ENCODE measurements at regions not wholly inside any gene's neighbourhood (a gene's known extent, or its start where the extent isn't known, plus 50 kb on each side); places are given as distances from the start of the nearest gene placed in this dataset.
A peak's percentile ranks its signal among the peaks of the same experiment; 100 is the strongest.

- TF ChIP-seq CTCF (conservative IDR thresholded peaks at IDR 0.05; ENCODE audit: low read length), result no peak
- no peak overlapping the region for H3K4me3 ChIP-seq (ENCODE audit: low read length)
- peak; percentile 15 for DNase-seq (ENCODE audit: low read depth)
Measured at GRCh38 chr20:12152996-12153395, 235.3 kb downstream of the BTBD3 start.

- no peak for TF ChIP-seq CTCF (conservative IDR thresholded peaks at IDR 0.05; ENCODE audit: low read length)
- DNase-seq (ENCODE audit: low read depth), result peak; percentile 42
- no peak overlapping the region for H3K4me3 ChIP-seq (ENCODE audit: low read length)
Measured at GRCh38 chr20:12153628-12154027, 235.9 kb downstream of the BTBD3 start.

- no peak for TF ChIP-seq CTCF (conservative IDR thresholded peaks at IDR 0.05; ENCODE audit: low read length)
Measured at GRCh38 chr20:12156252-12156651, 238.6 kb downstream of the BTBD3 start.

GRCh38 chr20:12159261-12159660 lies 241.6 kb downstream of the BTBD3 start:
- no peak overlapping the region for H3K4me3 ChIP-seq (ENCODE audit: low read length)
- TF ChIP-seq CTCF (conservative IDR thresholded peaks at IDR 0.05; ENCODE audit: low read length), result no peak
- DNase-seq (ENCODE audit: low read depth), result no peak

More at GRCh38 chr20:12156252-12156651, 238.6 kb downstream of the BTBD3 start:
- no peak for DNase-seq (ENCODE audit: low read depth)
- no peak overlapping the region for H3K4me3 ChIP-seq (ENCODE audit: low read length)

GRCh38 chr20:12161734-12162133 lies 244.0 kb downstream of the BTBD3 start:
- no peak overlapping the region for H3K4me3 ChIP-seq (ENCODE audit: low read length)
- no peak for TF ChIP-seq CTCF (conservative IDR thresholded peaks at IDR 0.05; ENCODE audit: low read length)
- no peak for DNase-seq (ENCODE audit: low read depth)

GRCh38 chr20:12166053-12166717 lies 248.5 kb downstream of the BTBD3 start:
- peak; percentile 96 for DNase-seq (ENCODE audit: low read depth)
- peak; percentile 28; the same call in 1 of the 2 replicates for TF ChIP-seq CTCF (conservative IDR thresholded peaks at IDR 0.05; ENCODE audit: low read length)
- H3K4me3 ChIP-seq (ENCODE audit: low read length), result no peak overlapping the region

GRCh38 chr20:12170406-12170805 lies 252.7 kb downstream of the BTBD3 start:
- DNase-seq (ENCODE audit: low read depth), result no peak
- no peak overlapping the region for H3K4me3 ChIP-seq (ENCODE audit: low read length)
- no peak for TF ChIP-seq CTCF (conservative IDR thresholded peaks at IDR 0.05; ENCODE audit: low read length)
